ENCODE measurements at regions not wholly inside any gene's neighbourhood (a gene's known extent, or its start where the extent isn't known, plus 50 kb on each side); places are given as distances from the start of the nearest gene placed in this dataset.
"Not testable (repeated sequence)": the region's sequence is repeated elsewhere in the genome, so short reads cannot be mapped to it uniquely, and the experiment has no call there.

DNA sequence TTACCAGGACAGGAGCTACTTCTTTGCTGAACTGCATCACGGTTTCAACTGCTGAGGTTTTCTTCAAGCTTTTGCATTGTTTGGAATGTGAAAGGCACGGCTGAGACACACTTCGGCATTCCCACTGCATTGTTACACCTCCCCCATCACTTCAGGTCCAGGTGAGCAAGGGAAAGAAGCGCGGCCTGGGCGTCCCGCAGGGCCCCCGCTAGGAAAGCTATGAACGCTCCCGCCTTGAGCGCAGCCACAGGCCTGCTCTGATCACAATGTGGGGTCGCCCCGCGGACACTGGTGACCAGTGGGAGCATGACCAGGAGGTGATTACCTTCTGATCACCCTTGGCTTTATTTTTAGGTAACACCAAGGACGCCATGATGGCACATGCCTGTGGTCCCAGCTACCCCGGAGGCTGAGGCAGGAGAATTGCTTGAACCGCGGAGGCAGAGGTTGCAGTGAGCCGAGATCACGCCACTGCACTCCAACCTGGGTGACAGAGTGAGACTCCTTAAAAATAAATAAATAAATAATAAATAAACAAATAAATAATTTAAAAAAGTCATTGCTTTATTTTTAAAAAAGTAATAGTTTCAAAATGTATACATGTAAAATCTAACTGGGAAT is 82.2 kb upstream of the ANTXRL start:
- TF ChIP-seq, protein P1, sequence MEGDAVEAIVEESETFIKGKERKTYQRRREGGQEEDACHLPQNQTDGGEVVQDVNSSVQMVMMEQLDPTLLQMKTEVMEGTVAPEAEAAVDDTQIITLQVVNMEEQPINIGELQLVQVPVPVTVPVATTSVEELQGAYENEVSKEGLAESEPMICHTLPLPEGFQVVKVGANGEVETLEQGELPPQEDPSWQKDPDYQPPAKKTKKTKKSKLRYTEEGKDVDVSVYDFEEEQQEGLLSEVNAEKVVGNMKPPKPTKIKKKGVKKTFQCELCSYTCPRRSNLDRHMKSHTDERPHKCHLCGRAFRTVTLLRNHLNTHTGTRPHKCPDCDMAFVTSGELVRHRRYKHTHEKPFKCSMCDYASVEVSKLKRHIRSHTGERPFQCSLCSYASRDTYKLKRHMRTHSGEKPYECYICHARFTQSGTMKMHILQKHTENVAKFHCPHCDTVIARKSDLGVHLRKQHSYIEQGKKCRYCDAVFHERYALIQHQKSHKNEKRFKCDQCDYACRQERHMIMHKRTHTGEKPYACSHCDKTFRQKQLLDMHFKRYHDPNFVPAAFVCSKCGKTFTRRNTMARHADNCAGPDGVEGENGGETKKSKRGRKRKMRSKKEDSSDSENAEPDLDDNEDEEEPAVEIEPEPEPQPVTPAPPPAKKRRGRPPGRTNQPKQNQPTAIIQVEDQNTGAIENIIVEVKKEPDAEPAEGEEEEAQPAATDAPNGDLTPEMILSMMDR (IDR thresholded peaks at IDR 0.05; ENCODE audit: low read depth, low read length): not testable (repeated sequence)
- TF ChIP-seq EZH2phosphoT487 (IDR thresholded peaks at IDR 0.05; ENCODE audit: low read depth): not testable (repeated sequence)
